WTC11 (cell line): ENCODE measurements at regions not wholly inside any gene's neighbourhood (a gene's known extent, or its start where the extent isn't known, plus 50 kb on each side); places are given as distances from the start of the nearest gene placed in this dataset.

ENCODE experiments used
- ARID4B ChIP-seq: sonication (generic); formaldehyde crosslinking; IDR thresholded peaks from 2 replicates; pipeline ENCODE4 v1.8.0; 2023; ENCODE audit warnings: missing genetic modification reagents, mild to moderate bottlenecking, borderline replicate concordance
- CREM ChIP-seq: sonication (generic); formaldehyde crosslinking; IDR thresholded peaks from 2 replicates; pipeline ENCODE4 v1.8.1; 2022; ENCODE audit warnings: mild to moderate bottlenecking, missing genetic modification reagents, moderate library complexity
- CTCF ChIP-seq: fragments of 200-600 bp; IDR thresholded peaks from 2 replicates; pipeline ENCODE4 v1.8.0; 2022; ENCODE audit warnings: antibody characterized with exemption
- E2F4 ChIP-seq: sonication (generic); formaldehyde crosslinking; IDR thresholded peaks from 2 replicates; pipeline ENCODE4 v1.8.1; 2022; ENCODE audit warnings: low read depth, mild to moderate bottlenecking, moderate library complexity, missing genetic modification reagents, borderline replicate concordance
- E2F5 ChIP-seq: sonication (generic); formaldehyde crosslinking; IDR thresholded peaks from 2 replicates; pipeline ENCODE4 v1.8.1; 2022; ENCODE audit warnings: mild to moderate bottlenecking, moderate library complexity, missing genetic modification reagents
- IRF2 ChIP-seq: sonication (generic); formaldehyde crosslinking; IDR thresholded peaks from 2 replicates; pipeline ENCODE4 v1.8.0; 2022; ENCODE audit warnings: low read depth, missing genetic modification reagents, borderline replicate concordance
- JUN ChIP-seq: sonication (generic); formaldehyde crosslinking; IDR thresholded peaks from 2 replicates; pipeline ENCODE4 v1.8.0; 2023; ENCODE audit warnings: mild to moderate bottlenecking, missing genetic modification reagents
- PRRX2 ChIP-seq: fragments of 250-450 bp; sonication (Bioruptor Pico); IDR thresholded peaks from 2 replicates; pipeline ENCODE4 v1.8.0; 2021; ENCODE audit warnings: mild to moderate bottlenecking
- TCF7 ChIP-seq: sonication (generic); formaldehyde crosslinking; IDR thresholded peaks from 2 replicates; pipeline ENCODE4 v1.8.0; 2022; ENCODE audit warnings: mild to moderate bottlenecking, low read depth, missing genetic modification reagents, moderate library complexity
- USF1 ChIP-seq: sonication (generic); formaldehyde crosslinking; IDR thresholded peaks from 2 replicates; pipeline ENCODE4 v1.8.0; 2022; ENCODE audit warnings: mild to moderate bottlenecking, missing genetic modification reagents
- ZNF138 ChIP-seq: sonication (generic); formaldehyde crosslinking; conservative IDR thresholded peaks from 2 replicates; pipeline ENCODE4 v1.8.1; 2022; ENCODE audit warnings: mild to moderate bottlenecking, moderate library complexity, missing genetic modification reagents
- ZNF232 ChIP-seq: sonication (generic); formaldehyde crosslinking; IDR thresholded peaks from 2 replicates; pipeline ENCODE4 v1.8.0; 2022; ENCODE audit warnings: mild to moderate bottlenecking, missing genetic modification reagents
- ZNF317 ChIP-seq: sonication (generic); formaldehyde crosslinking; IDR thresholded peaks from 2 replicates; pipeline ENCODE4 v1.8.1; 2023; ENCODE audit warnings: low read depth, mild to moderate bottlenecking, moderate library complexity, missing genetic modification reagents, borderline replicate concordance
- TF ChIP-seq, protein P1 (sequence below): sonication (generic); formaldehyde crosslinking; IDR thresholded peaks from 2 replicates; pipeline ENCODE4 v1.8.1; 2023; ENCODE audit warnings: mild to moderate bottlenecking, missing genetic modification reagents, moderate library complexity

GRCh38 chr17:65455154-65455971 is 106.1 kb downstream of the AXIN2 start:
- no peak for TF ChIP-seq E2F5
- no peak for TF ChIP-seq CTCF
- no peak for TF ChIP-seq E2F4 (CRISPR knock-in tag)
- TF ChIP-seq TCF7 (CRISPR knock-in tag): no peak
- TF ChIP-seq, protein P1, sequence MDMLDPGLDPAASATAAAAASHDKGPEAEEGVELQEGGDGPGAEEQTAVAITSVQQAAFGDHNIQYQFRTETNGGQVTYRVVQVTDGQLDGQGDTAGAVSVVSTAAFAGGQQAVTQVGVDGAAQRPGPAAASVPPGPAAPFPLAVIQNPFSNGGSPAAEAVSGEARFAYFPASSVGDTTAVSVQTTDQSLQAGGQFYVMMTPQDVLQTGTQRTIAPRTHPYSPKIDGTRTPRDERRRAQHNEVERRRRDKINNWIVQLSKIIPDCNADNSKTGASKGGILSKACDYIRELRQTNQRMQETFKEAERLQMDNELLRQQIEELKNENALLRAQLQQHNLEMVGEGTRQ (CRISPR knock-in tag): no peak
- TF ChIP-seq ZNF317 (CRISPR knock-in tag): no peak
- no peak for TF ChIP-seq ZNF138 (CRISPR knock-in tag)
- no peak for TF ChIP-seq ARID4B (CRISPR knock-in tag)
- no peak for TF ChIP-seq USF1
- TF ChIP-seq CREM (CRISPR knock-in tag): no peak
- no peak for TF ChIP-seq ZNF232 (CRISPR knock-in tag)
- no peak for TF ChIP-seq JUN (CRISPR knock-in tag)
- TF ChIP-seq PRRX2 (CRISPR knock-in tag): no peak
- no peak for TF ChIP-seq IRF2 (CRISPR knock-in tag)
